NCI-H524 treated with DMSO at 0.1 percent for 48 hours (cell line): ENCODE measurements at regions not wholly inside any gene's neighbourhood (a gene's known extent, or its start where the extent isn't known, plus 50 kb on each side); places are given as distances from the start of the nearest gene placed in this dataset.

Experiments used
- DNase-seq: peaks from one replicate; lab custom pipeline; 2025; lab: John Stamatoyannopoulos, UW

- no peak for DNase-seq
These were observed 198.5 kb downstream of the ATP23 start for GRCh38 chr12:58139894-58140293.

GRCh38 chr12:58140395-58140794, 199.0 kb downstream of the ATP23 start:
- no peak for DNase-seq

- no peak for DNase-seq
These were observed 201.6 kb downstream of the ATP23 start for GRCh38 chr12:58142991-58143390.

- DNase-seq: no peak
These were observed 202.2 kb downstream of the ATP23 start for GRCh38 chr12:58143498-58143995.

- DNase-seq: no peak
These were observed 207.0 kb downstream of the ATP23 start for GRCh38 chr12:58148405-58148804.

- DNase-seq: no peak
These were observed 207.6 kb downstream of the ATP23 start for GRCh38 chr12:58148976-58149375.

- DNase-seq: no peak
These were observed 213.0 kb downstream of the ATP23 start for GRCh38 chr12:58154359-58154758.

- no peak for DNase-seq
These were observed 215.3 kb downstream of the ATP23 start for GRCh38 chr12:58156697-58157096.

GRCh38 chr12:58159941-58160340, 218.6 kb downstream of the ATP23 start:
- no peak for DNase-seq

- no peak for DNase-seq
These were observed 220.4 kb downstream of the ATP23 start for GRCh38 chr12:58161773-58162172.

GRCh38 chr12:58163021-58163420, 221.7 kb downstream of the ATP23 start:
- DNase-seq: no peak

- no peak for DNase-seq
These were observed 225.3 kb downstream of the ATP23 start for GRCh38 chr12:58166643-58167042.

- DNase-seq: no peak
These were observed 226.3 kb downstream of the ATP23 start for GRCh38 chr12:58167622-58168021.

GRCh38 chr12:58169826-58170225, 228.5 kb downstream of the ATP23 start:
- DNase-seq: no peak

GRCh38 chr12:58171914-58172313, 230.5 kb downstream of the ATP23 start:
- DNase-seq: no peak

GRCh38 chr12:58172433-58173073, 231.2 kb downstream of the ATP23 start:
- no peak for DNase-seq

- DNase-seq: no peak
These were observed 232.9 kb downstream of the ATP23 start for GRCh38 chr12:58174316-58174715.

- DNase-seq: no peak
These were observed 235.0 kb downstream of the ATP23 start for GRCh38 chr12:58176296-58176869.

GRCh38 chr12:58177366-58177765, 236.0 kb downstream of the ATP23 start:
- DNase-seq: no peak

GRCh38 chr12:58184212-58184611, 242.8 kb downstream of the ATP23 start:
- DNase-seq: no peak

GRCh38 chr12:58186401-58186800, 245.0 kb downstream of the ATP23 start:
- DNase-seq: no peak

- no peak for DNase-seq
These were observed 245.5 kb downstream of the ATP23 start for GRCh38 chr12:58186914-58187313.

GRCh38 chr12:58189030-58189429, 247.7 kb downstream of the ATP23 start:
- DNase-seq: no peak

- no peak for DNase-seq
These were observed 248.5 kb downstream of the ATP23 start for GRCh38 chr12:58189893-58190292.
